T-helper 2 cell (primary cell): ENCODE measurements at regions not wholly inside any gene's neighbourhood (a gene's known extent, or its start where the extent isn't known, plus 50 kb on each side); places are given as distances from the start of the nearest gene placed in this dataset.
"Not testable (repeated sequence)": the region's sequence is repeated elsewhere in the genome, so short reads cannot be mapped to it uniquely, and the experiment has no call there.

Source experiments
- DNase-seq, 5 experiments: peaks; one replicate each; pipeline versions ENCODE4 v3.0.0 to v3.0.0-alpha.2; 2012 to 2022

- no peak for DNase-seq
Observed at GRCh38 chr6:33892581-33893346, 89.0 kb upstream of the MLN start.

DNA sequence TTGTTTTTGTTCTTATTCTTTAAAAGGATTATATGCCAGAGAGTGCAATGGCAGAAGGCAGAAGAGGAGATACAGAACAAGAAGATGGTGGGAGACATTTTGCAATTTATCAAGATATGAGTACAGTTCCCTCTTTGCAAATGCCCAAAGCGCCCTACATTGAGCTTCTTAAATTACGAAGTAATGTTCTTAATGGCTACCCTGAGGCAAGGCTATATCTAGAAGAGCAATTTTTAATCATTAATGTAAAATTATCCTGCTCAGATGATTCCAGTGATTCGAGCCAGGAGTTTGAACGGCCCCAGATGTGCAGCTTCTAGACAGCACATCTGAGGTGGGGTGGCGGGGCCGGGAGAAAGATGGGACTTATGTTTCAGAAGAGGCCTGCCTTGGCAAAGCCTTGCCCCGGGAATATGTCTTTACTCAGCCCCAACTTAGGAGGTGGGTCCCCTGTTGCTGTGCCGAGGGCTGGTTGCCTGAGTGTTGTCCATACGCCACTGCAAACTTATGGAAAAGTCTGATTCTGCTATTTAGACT lies 84.9 kb upstream of the MLN start:
- DNase-seq, result no peak

DNA sequence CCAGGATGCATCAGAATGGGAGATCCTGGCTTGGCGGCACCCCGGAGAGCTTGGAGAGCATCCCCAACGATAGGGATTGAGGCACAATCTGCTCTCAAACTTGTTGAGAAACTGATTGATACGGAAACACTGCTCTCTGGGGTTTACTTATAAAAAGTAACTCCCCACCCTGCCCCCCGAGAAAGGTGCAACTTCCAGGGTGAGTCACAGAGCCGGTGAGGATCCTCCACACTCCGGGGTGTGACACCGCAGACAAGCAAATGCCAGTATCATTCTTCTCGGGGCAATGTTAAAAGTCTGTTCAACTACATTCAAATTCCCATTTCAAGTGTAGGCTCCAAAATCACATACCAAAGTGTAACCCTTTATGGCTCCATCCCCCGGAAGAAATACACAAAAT lies 84.4 kb upstream of the MLN start:
- peak in 1 of 5 experiments; percentile 7 for DNase-seq

DNA sequence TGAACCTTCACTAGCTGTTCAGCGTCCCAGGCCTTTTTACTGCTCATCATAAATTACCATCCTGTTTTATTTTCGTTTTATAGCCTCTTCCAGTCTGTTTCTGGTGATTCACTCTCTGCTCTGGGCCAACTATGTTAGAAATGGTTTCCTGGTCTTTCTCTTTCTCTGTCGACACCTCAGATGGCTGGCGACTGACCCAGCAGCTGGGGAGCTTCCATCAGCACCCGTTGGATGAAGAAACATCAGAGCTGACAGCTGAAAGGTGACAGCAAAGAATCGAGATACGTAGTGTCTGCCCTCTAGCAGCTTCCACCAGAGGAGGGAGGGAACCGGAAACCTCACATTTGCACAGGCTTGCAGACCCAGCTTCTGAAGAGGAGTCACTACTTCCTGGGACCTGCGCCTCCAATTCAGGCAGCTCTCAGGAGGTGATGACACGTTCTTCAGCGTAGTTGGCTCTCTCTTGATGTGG lies 82.9 kb upstream of the MLN start:
- peak in 2 of 5 experiments; percentile 24 to 46 for DNase-seq

DNA sequence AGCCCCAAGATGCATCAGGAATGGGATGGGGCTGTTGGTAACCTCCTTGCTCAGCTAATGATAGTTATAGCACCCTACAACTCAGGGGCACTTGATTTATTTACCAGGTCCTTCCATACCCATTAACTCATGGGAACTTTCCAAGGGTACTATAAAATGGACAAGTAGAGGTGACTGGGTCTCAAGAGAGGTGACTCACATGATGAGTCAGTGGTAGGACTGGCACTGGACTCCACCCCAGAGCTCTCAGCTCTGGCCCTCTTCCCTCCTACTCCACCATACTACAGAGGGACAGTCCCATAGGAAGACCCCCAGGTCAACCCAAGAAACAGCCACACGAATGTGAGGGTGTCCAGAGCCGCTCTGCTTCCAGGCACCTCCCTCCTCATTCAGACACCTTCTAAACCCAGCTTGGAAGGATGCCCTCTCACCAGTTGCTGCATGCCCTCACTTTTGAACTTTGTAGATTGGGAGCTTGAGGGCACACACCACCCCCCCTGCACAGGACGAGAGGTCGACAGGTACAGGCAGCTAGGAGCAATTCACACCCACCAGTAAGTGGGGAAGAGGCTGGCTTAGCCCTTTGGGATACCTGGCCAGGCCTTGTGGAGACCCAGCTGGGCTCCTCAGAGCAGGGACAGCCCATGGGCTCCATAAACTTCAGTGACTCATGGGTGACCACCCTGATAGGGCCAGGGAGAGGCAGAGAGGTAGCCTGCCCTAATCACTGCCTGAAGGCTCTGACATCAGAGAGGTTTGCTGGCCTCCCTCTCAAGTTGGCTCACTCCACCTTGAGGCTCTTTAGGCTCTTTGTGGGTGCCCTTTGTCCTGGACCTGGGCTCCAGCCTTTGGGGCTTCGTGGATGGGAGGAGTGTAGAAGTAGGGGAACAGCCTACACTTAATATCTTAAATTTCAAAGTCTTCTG lies 81.6 kb upstream of the MLN start:
- no peak for DNase-seq

- not testable (repeated sequence) for DNase-seq
Observed at GRCh38 chr6:33883621-33884020, 79.8 kb upstream of the MLN start.

- no peak for DNase-seq
Observed at GRCh38 chr6:33882154-33882553, 78.4 kb upstream of the MLN start.

GRCh38 chr6:33880766-33881165 lies 77.0 kb upstream of the MLN start:
- DNase-seq, result no peak

DNA sequence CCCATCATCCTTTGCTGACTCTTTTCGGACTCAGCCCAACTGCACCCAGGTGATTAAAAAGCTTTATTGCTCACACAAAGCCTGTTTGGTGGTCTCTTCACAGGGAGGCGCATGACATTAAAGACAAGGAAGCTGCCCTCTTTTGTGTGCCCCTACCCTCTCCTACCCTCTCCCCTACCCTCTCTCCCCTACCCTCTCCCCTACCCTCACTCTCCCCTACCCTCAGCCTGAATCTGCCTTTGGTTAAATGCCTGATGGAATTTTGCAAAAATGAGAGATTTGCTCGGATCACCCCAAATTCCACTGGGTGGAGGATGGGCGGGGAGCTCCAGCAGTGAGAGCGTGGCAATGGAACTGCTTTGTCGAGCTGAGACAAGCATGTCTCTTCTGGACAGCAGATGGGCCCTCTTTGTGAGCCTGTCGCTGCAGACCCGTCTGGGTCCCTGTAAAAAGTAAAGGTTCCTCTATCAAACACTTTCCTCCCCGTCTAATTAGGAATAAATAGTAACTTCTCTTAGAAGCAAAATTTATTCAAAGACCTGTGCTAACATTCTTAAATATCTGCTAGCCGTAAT lies 76.4 kb upstream of the MLN start:
- no peak for DNase-seq

GRCh38 chr6:33878562-33878961 lies 74.8 kb upstream of the MLN start:
- no peak for DNase-seq

GRCh38 chr6:33877982-33878535 lies 74.3 kb upstream of the MLN start:
- DNase-seq, result no peak

DNA sequence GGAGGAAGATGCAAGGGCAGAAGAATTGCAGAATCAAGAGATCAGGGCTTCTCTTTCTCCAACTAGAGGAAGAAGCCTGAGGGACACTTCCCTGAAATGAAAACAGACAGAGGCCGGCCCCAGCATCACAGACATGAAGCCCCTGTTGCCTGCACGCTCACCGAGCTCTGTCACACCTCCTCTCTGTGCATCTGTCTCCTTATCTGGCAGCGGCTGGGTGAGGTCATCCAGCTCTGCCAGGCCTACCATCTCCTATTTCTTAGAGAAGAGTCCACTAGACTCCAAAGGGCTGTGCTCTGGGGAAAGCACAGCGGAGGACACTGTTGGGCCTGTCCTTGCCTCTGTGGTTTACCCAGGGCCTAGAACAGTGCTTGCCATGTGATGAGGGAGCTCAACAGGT lies 71.9 kb upstream of the MLN start:
- DNase-seq, result no peak

DNA sequence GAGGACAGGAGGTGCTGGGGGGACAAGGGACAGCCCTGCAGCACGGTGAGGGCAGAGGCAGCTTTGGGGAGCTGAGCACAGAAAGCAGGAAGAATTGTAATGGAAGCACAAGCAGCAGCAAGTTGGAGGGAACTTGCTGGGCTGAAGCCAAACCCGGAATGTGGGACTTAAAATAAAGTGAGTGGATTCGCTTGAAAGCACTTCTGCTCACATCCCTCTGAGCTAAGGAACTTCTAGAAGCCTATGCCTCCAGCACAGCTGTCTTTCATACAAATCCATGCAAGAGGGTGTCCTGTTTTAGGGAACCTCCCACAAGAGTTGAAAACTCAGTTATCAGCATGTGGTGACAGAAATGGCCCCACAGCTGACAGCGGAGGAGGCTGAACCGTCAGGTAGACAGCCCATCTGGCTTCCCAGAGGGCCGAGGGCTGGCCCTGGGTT lies 71.4 kb upstream of the MLN start:
- no peak for DNase-seq

DNA sequence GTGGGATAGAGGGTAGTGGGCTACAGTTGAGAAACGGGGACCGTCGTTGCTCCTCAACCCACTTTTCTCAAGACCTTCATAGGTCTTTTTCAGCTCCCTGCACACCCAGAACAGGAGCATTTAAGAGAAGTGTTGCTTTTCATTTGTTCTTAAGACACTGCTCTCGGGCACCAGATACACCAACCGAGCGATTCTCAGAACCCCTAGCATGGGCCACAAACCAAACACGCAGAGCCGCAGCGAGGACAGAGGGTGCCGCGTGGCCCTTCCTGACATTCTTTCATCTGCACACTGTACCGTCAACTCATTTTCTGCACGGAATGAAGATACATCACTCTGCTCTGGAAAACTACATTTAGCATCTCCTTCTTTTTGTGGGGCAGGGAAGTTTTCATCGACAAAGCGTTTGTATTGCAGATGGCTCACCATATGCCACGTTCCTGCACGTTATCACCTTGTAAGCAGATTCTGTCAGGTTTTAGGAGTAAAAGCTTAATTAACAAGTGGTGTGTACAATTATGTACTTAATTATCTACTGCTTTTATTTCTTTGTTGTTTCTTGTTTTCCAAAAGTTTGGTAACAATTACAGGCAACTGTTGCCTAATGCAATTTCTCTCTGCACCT lies 70.4 kb upstream of the MLN start:
- no peak for DNase-seq

GRCh38 chr6:33872761-33873160 lies 69.0 kb upstream of the MLN start:
- no peak for DNase-seq

- DNase-seq, result no peak
Observed at GRCh38 chr6:33869826-33870423, 66.1 kb upstream of the MLN start.

- DNase-seq, result no peak
Observed at GRCh38 chr6:33869121-33869520, 65.3 kb upstream of the MLN start.

DNA sequence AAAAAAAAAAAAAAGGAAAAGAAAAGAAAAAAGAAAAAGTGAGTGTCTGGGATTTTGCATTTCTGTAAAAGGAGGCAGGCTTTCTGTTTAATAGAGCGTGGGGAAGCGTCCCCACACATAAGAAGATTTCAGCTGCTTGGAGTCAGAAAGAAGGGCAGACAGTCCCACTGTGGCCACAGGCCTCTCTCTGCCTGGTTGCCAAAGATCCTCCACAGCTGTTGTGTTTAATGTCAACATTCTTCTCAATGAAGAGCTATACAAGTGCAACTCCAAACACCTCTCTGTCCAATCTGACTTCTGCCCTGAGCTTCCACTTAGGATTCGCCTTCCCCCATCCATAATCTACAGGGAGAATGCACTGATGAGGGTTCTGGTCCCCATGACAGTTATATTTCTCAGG lies 64.3 kb upstream of the MLN start:
- no peak for DNase-seq

DNA sequence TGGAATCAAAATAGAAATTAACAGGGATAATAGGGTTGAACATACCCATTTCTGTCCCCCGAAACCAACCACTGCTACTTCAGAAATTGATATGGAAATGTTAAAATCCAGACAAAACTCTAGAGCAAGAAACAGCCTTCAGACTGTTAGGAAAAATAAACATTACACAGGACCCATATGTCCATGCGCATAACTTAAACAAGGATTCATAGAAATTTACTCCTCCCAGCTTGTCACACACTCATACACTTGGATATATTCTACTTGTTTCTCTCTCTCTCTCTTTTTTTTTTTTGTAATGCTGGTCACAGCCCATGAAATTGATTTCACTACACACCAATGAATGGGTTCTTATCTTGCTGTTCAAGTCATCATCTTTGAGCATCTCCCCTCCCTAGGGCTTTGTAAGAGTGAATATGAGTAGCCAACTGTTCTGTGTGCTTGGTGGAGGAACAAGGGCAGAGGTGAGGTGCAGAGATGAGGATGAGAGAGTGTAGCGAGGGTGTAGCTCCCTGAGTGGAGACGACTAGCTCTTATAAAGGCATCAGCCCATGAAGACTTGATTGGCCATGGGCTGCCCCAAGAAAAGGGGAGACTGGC lies 61.8 kb upstream of the MLN start:
- DNase-seq, result no peak

DNA sequence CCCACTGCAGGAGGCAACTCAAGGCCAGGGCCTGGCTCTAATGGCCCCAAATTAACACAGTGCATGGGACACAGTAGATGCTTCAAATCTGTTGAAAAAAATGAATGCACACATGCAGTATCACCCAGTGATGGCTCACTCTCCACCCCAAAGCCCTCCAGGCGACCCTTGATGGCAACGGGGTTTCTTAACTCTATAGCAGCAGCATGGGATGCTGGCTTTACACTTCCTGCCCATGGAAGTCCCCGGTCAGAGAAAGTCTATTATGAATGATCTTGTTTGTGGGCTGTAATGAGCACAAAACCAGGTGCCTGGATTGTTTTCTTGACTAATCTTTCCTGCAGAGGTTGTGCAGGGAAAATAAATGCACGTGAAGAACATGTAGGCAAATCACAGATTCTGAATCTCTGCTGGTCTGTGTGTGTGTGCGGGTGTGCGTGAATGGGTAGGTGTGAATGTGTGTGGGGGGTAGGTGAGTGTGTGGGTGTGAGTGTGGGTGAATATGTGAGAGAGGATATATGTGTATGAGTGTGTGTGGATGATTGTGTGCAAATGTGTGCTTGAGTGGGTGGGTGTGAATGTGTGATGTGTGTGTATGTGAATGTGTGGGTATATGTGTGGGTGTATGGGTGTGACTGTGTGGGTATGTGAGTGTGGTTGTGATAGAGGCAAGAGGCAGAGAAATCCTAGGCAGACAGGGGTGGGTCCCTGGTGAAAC lies 60.1 kb upstream of the MLN start:
- no peak for DNase-seq

GRCh38 chr6:33863084-33863483 lies 59.3 kb upstream of the MLN start:
- no peak for DNase-seq
